GM23248 (cell line): ENCODE measurements at regions not wholly inside any gene's neighbourhood (a gene's known extent, or its start where the extent isn't known, plus 50 kb on each side); places are given as distances from the start of the nearest gene placed in this dataset.

ENCODE experiments used
- DNase-seq: peaks from one replicate; pipeline ENCODE4 v3.0.0-alpha.2; 2015
- H2AFZ ChIP-seq: fragments of 200-600 bp; sonication (generic); 2 replicates; pipeline ENCODE4 v1.6.1; 2016; ENCODE audit warnings: antibody characterized with exemption
- H3F3A ChIP-seq: fragments of 200-600 bp; sonication (generic); 2 replicates; pipeline ENCODE4 v1.6.1; 2016; ENCODE audit warnings: mild to moderate bottlenecking, antibody characterized with exemption, mixed run types; ENCODE audit not compliant: insufficient read depth
- H3K27ac ChIP-seq: fragments of 200-600 bp; sonication (generic); 2 replicates; pipeline ENCODE4 v1.5.1; 2016; ENCODE audit warnings: mild to moderate bottlenecking
- H3K27me3 ChIP-seq: fragments of 200-600 bp; sonication (generic); replicated peaks from 2 replicates; pipeline ENCODE4 v1.6.1; 2016; ENCODE audit warnings: mild to moderate bottlenecking; ENCODE audit not compliant: insufficient read depth
- H3K36me3 ChIP-seq: fragments of 200-600 bp; sonication (generic); 2 replicates; pipeline ENCODE4 v1.6.1; 2016; ENCODE audit warnings: low read depth, mild to moderate bottlenecking
- H3K4me1 ChIP-seq: fragments of 200-600 bp; sonication (generic); 2 replicates; pipeline ENCODE4 v1.6.1; 2016; ENCODE audit warnings: mild to moderate bottlenecking; ENCODE audit not compliant: insufficient read depth
- H3K4me2 ChIP-seq: fragments of 200-600 bp; sonication (generic); one replicate; pipeline ENCODE4 v1.6.1; 2016; ENCODE audit warnings: mild to moderate bottlenecking; ENCODE audit not compliant: unreplicated experiment
- H3K4me3 ChIP-seq: fragments of 200-600 bp; sonication (generic); 2 replicates; pipeline ENCODE4 v1.5.1; 2016; ENCODE audit warnings: mild to moderate bottlenecking
- H3K79me2 ChIP-seq: fragments of 200-600 bp; sonication (generic); 2 replicates; pipeline ENCODE4 v1.6.1; 2016; ENCODE audit warnings: mild to moderate bottlenecking; ENCODE audit not compliant: insufficient read depth
- H3K9ac ChIP-seq: fragments of 200-600 bp; sonication (generic); 2 replicates; pipeline ENCODE4 v1.6.1; 2016; ENCODE audit warnings: mild to moderate bottlenecking
- H3K9me2 ChIP-seq: fragments of 200-600 bp; sonication (generic); 2 replicates; pipeline ENCODE4 v1.6.1; 2016; ENCODE audit warnings: mixed run types, mild to moderate bottlenecking, moderate library complexity; ENCODE audit not compliant: insufficient read depth
- H3K9me3 ChIP-seq: fragments of 200-600 bp; sonication (generic); one replicate; pipeline ENCODE4 v1.6.1; 2017; ENCODE audit warnings: low read depth
- H4K20me1 ChIP-seq: fragments of 200-600 bp; sonication (generic); 2 replicates; pipeline ENCODE4 v1.6.0; 2016; ENCODE audit not compliant: insufficient read depth
- EZH2 ChIP-seq: fragments of 200-600 bp; sonication (generic); IDR thresholded peaks from 2 replicates; pipeline ENCODE4 v1.6.1; 2018; ENCODE audit warnings: antibody characterized with exemption, mild to moderate bottlenecking; ENCODE audit not compliant: insufficient read depth, poor library complexity, severe bottlenecking
- EZH2phosphoT487 ChIP-seq: fragments of 200-600 bp; sonication (generic); IDR thresholded peaks from 2 replicates; pipeline ENCODE4 v1.6.1; 2018; ENCODE audit warnings: antibody characterized with exemption, moderate library complexity, mild to moderate bottlenecking, low read depth; ENCODE audit not compliant: insufficient read depth
- WGBS, 2 experiments: methylation state at CpG; one replicate each; pipeline ENCODE4 v1.1.6; 2015 to 2017; ENCODE audit warnings: low lambda C conversion rate in 2 of 2, low coverage in 1 of 2; ENCODE audit errors: missing lambda C conversion rate in 2 of 2; 5-methylcytosine and 5-hydroxymethylcytosine counted together
- in situ Hi-C: fragments of 300-500 bp; cut with MboI; formaldehyde crosslinking; loops from 2 replicates; pipeline ENCODE4 v1.15.0; 2020

GRCh38 chr17:28247671-28248555 is 71.1 kb upstream of the TMEM97 start:
- Histone ChIP-seq H3K4me1 (peaks cover 12% of the 10 kb centered on the region), H3K9ac (no peak overlapping the region), H3K27me3 (no peaks in the 10 kb centered on the region), H3K9me3 (no peaks in the 10 kb centered on the region), H3K36me3 (no peaks in the 10 kb centered on the region), H4K20me1 (no peaks in the 10 kb centered on the region), H3K4me2 (no peak overlapping the region), H3F3A (no peaks in the 10 kb centered on the region), H3K27ac (no peak overlapping the region), H3K9me2 (no peaks in the 10 kb centered on the region), H2AFZ (no peak overlapping the region), H3K79me2 (no peaks in the 10 kb centered on the region), H3K4me3 (no peak overlapping the region)
- in situ Hi-C loops: loop anchor here (5.0 kb wide), 1 partner anchor 84 kb away; no protein-coding TSS in a partner anchor
- no peak for TF ChIP-seq EZH2
- TF ChIP-seq EZH2phosphoT487: no peak
- 67 to 71% methylated on average over 15 of the region's 15 CpGs for WGBS, 2 experiments
- no peak for DNase-seq

DNA sequence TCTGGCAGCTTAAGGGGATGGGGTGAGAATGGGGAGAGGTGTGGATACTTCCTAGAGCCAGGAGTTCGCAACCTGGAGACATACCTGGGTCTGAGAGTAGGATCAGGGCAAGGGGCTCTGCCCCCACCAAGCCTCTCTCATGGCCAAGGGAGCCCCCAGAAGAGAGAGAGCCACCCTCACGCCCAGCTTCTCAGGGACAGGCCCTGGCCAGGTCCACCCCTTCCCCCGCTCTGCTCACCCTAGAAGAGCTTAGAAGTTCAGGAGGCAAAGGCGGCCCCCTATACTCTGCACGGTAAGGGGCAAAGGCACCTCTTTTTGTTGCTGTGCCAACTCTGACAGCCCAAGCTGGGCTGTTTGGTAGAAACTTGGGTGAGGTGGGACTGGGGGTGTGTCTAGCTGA is 69.3 kb upstream of the TMEM97 start:
- H3K79me2 ChIP-seq: no peaks in the 10 kb centered on the region
- H3K9me3 ChIP-seq: no peaks in the 10 kb centered on the region
- H3F3A ChIP-seq: no peaks in the 10 kb centered on the region
- no peak for DNase-seq
- H2AFZ ChIP-seq: no peak overlapping the region
- whole genome bisulfite sequencing, 2 experiments: 69 to 80% methylated on average over 5 of the region's 5 CpGs
- H3K4me2 ChIP-seq: no peak overlapping the region
- H3K9ac ChIP-seq: no peak overlapping the region
- H3K27ac ChIP-seq: no peak overlapping the region
- TF ChIP-seq EZH2 (no peak), EZH2phosphoT487 (no peak)
- peaks cover 13% of the 10 kb centered on the region for H3K4me1 ChIP-seq
- H4K20me1 ChIP-seq: no peaks in the 10 kb centered on the region
- no peaks in the 10 kb centered on the region for H3K9me2 ChIP-seq
- H3K36me3 ChIP-seq: no peaks in the 10 kb centered on the region
- H3K4me3 ChIP-seq: no peak overlapping the region
- H3K27me3 ChIP-seq: no peaks in the 10 kb centered on the region
- in situ Hi-C loops: loop anchor here (5.0 kb wide), 1 partner anchor 83 kb away; no protein-coding TSS in a partner anchor

GRCh38 chr17:28252436-28252835 is 66.6 kb upstream of the TMEM97 start:
- no peak overlapping the region for H3K27ac ChIP-seq
- no peaks in the 10 kb centered on the region for H3K27me3 ChIP-seq
- no peak overlapping the region for H3K9ac ChIP-seq
- TF ChIP-seq EZH2phosphoT487 (no peak), EZH2 (no peak)
- no peaks in the 10 kb centered on the region for H3K9me3 ChIP-seq
- WGBS, 2 experiments: 19 to 23% methylated on average over 7 of the region's 7 CpGs
- H3K4me2 ChIP-seq: peak overlapping the region; percentile 60
- H3K36me3 ChIP-seq: no peaks in the 10 kb centered on the region
- H3F3A ChIP-seq: no peaks in the 10 kb centered on the region
- no peaks in the 10 kb centered on the region for H3K79me2 ChIP-seq
- no peak overlapping the region for H3K4me3 ChIP-seq
- peaks cover 13% of the 10 kb centered on the region for H3K4me1 ChIP-seq
- H4K20me1 ChIP-seq: no peaks in the 10 kb centered on the region
- in situ Hi-C loops: no loop called here
- DNase-seq: peak; percentile 92
- no peaks in the 10 kb centered on the region for H3K9me2 ChIP-seq
- no peak overlapping the region for H2AFZ ChIP-seq

- 86 to 90% methylated on average over 6 of the region's 6 CpGs for WGBS, 2 experiments
- Histone ChIP-seq H3K9ac (no peak overlapping the region), H3K9me3 (no peaks in the 10 kb centered on the region), H2AFZ (no peak overlapping the region), H3K9me2 (no peaks in the 10 kb centered on the region), H3K36me3 (no peaks in the 10 kb centered on the region), H3K4me2 (no peak overlapping the region), H4K20me1 (no peaks in the 10 kb centered on the region), H3K4me1 (peaks cover 13% of the 10 kb centered on the region), H3K27ac (no peak overlapping the region), H3F3A (no peaks in the 10 kb centered on the region), H3K27me3 (no peaks in the 10 kb centered on the region), H3K79me2 (no peaks in the 10 kb centered on the region), H3K4me3 (no peak overlapping the region)
- peak; percentile 20 for DNase-seq
- no peak for TF ChIP-seq EZH2phosphoT487
- TF ChIP-seq EZH2: no peak
- in situ Hi-C loops: no loop called here
Measured at GRCh38 chr17:28253663-28254062, 65.3 kb upstream of the TMEM97 start.
